Left ventricle myocardium inferior (tissue), 1 donor: ENCODE measurements at regions not wholly inside any gene's neighbourhood (a gene's known extent, or its start where the extent isn't known, plus 50 kb on each side); places are given as distances from the start of the nearest gene placed in this dataset.

Experiments used
- DNase-seq: peaks from one replicate; pipeline ENCODE4 v3.0.0-alpha.2; 2020
- H3K27ac ChIP-seq: fragments of 200-600 bp; replicated peaks from 2 replicates; pipeline ENCODE4 v1.8.0; 2021
- H3K27me3 ChIP-seq: fragments of 200-600 bp; 2 replicates; pipeline ENCODE4 v1.8.0; 2021; ENCODE audit warnings: low read depth
- H3K36me3 ChIP-seq: fragments of 200-600 bp; 2 replicates; pipeline ENCODE4 v1.8.0; 2021
- H3K4me1 ChIP-seq: fragments of 200-600 bp; 2 replicates; pipeline ENCODE4 v1.8.0; 2021
- H3K4me3 ChIP-seq: fragments of 200-600 bp; 2 replicates; pipeline ENCODE4 v1.8.0; 2021; ENCODE audit warnings: mild to moderate bottlenecking, moderate library complexity
- H3K9me3 ChIP-seq: fragments of 200-600 bp; replicated peaks from 2 replicates; pipeline ENCODE4 v1.8.0; 2021
- intact Hi-C: fragments of 100-400 bp; cut with micrococcal nuclease; formaldehyde crosslinking; loops from one replicate; pipeline ENCODE4 v1.11.0; 2022
- TF ChIP-seq, protein P1 (sequence below): fragments of 200-600 bp; IDR thresholded peaks from 2 replicates; pipeline ENCODE4 v1.8.0; 2021; ENCODE audit warnings: antibody characterized with exemption, mild to moderate bottlenecking, borderline replicate concordance
- donor health status: DM: no; HTN: yes; CAD: no; lungs with severe emphysema.

- peaks cover 49% of the 10 kb centered on the region for H3K27me3 ChIP-seq
- intact Hi-C loops = no loop called here
- no peaks in the 10 kb centered on the region for H3K9me3 ChIP-seq
- no peak overlapping the region for H3K27ac ChIP-seq
- H3K36me3 ChIP-seq = no peaks in the 10 kb centered on the region
- no peak overlapping the region for H3K4me3 ChIP-seq
- no peaks in the 10 kb centered on the region for H3K4me1 ChIP-seq
- TF ChIP-seq, protein P1, sequence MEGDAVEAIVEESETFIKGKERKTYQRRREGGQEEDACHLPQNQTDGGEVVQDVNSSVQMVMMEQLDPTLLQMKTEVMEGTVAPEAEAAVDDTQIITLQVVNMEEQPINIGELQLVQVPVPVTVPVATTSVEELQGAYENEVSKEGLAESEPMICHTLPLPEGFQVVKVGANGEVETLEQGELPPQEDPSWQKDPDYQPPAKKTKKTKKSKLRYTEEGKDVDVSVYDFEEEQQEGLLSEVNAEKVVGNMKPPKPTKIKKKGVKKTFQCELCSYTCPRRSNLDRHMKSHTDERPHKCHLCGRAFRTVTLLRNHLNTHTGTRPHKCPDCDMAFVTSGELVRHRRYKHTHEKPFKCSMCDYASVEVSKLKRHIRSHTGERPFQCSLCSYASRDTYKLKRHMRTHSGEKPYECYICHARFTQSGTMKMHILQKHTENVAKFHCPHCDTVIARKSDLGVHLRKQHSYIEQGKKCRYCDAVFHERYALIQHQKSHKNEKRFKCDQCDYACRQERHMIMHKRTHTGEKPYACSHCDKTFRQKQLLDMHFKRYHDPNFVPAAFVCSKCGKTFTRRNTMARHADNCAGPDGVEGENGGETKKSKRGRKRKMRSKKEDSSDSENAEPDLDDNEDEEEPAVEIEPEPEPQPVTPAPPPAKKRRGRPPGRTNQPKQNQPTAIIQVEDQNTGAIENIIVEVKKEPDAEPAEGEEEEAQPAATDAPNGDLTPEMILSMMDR = no peak
- DNase-seq = no peak
Measured at GRCh38 chr11:32039149-32039548, 51.7 kb upstream of the RCN1 start.

DNA sequence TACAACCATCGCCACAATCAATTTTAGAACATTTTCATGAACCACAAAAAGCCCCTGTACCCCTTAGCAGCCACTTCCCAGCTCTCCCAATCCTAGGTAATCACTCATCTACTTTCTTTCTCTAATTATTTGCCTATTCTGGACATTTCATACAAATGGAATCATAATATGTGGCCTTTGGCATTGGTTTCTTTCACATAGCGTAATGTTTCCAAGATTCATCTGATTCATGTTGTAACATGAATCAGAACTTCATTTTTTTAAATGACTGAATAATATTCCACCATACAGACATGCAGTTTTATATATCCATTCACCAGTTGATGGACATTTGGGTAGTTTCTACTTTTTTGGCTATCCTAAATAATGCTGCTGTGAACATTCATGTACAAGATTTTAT, 56.2 kb upstream of the RCN1 start:
- H3K4me1 ChIP-seq = no peaks in the 10 kb centered on the region
- TF ChIP-seq, protein P1 = no peak
- H3K9me3 ChIP-seq = no peaks in the 10 kb centered on the region
- H3K4me3 ChIP-seq = no peak overlapping the region
- DNase-seq = no peak
- peaks cover 35% of the 10 kb centered on the region for H3K27me3 ChIP-seq
- H3K27ac ChIP-seq = no peak overlapping the region
- H3K36me3 ChIP-seq = no peaks in the 10 kb centered on the region
- intact Hi-C loops = no loop called here

GRCh38 chr11:32034149-32034548, 56.7 kb upstream of the RCN1 start:
- intact Hi-C loops = no loop called here
- Histone ChIP-seq H3K36me3 (no peaks in the 10 kb centered on the region), H3K4me3 (no peak overlapping the region), H3K27ac (no peak overlapping the region), H3K9me3 (no peaks in the 10 kb centered on the region), H3K27me3 (peaks cover 35% of the 10 kb centered on the region), H3K4me1 (no peaks in the 10 kb centered on the region)
- TF ChIP-seq, protein P1 = no peak
- DNase-seq = no peak

- H3K4me1 ChIP-seq = no peaks in the 10 kb centered on the region
- peaks cover 40% of the 10 kb centered on the region for H3K27me3 ChIP-seq
- no peaks in the 10 kb centered on the region for H3K9me3 ChIP-seq
- H3K4me3 ChIP-seq = no peak overlapping the region
- intact Hi-C loops = no loop called here
- no peak for DNase-seq
- TF ChIP-seq, protein P1 = no peak
- H3K27ac ChIP-seq = no peak overlapping the region
- H3K36me3 ChIP-seq = no peaks in the 10 kb centered on the region
Measured at GRCh38 chr11:32033491-32033890, 57.4 kb upstream of the RCN1 start.

DNA sequence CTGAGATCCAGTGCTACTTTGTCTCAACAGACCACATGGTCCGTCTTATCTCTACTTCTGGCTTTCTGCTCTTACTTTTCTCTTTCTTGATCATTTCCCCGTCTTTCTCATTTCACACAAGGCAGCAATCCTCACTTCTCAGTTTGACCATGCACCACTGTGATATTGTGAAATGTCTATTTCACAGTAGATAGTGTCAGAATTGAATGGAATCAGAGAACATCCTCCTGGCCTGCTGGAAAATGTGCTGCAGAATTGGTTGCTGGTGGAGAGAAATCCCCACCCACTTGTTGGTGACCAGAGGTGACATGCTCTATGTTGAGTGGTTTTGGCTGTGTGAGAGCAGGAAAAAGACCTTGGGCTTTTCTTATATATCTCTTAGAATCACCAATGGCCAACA, 57.8 kb upstream of the RCN1 start:
- Histone ChIP-seq H3K4me1 (no peaks in the 10 kb centered on the region), H3K27ac (no peak overlapping the region), H3K9me3 (no peaks in the 10 kb centered on the region), H3K4me3 (no peak overlapping the region), H3K27me3 (peaks cover 41% of the 10 kb centered on the region), H3K36me3 (no peaks in the 10 kb centered on the region)
- TF ChIP-seq, protein P1 = no peak
- intact Hi-C loops = no loop called here
- no peak for DNase-seq

GRCh38 chr11:32032478-32032877, 58.4 kb upstream of the RCN1 start:
- TF ChIP-seq, protein P1 = no peak
- no peak overlapping the region for H3K4me3 ChIP-seq
- no peaks in the 10 kb centered on the region for H3K9me3 ChIP-seq
- intact Hi-C loops = no loop called here
- H3K27me3 ChIP-seq = peaks cover 41% of the 10 kb centered on the region
- no peaks in the 10 kb centered on the region for H3K36me3 ChIP-seq
- no peak for DNase-seq
- no peak overlapping the region for H3K27ac ChIP-seq
- no peaks in the 10 kb centered on the region for H3K4me1 ChIP-seq
